ACC112 (cell line): ENCODE measurements at regions not wholly inside any gene's neighbourhood (a gene's known extent, or its start where the extent isn't known, plus 50 kb on each side); places are given as distances from the start of the nearest gene placed in this dataset.

Experiments used
- H2AFZ ChIP-seq: fragments of 200-600 bp; sonication (generic); one replicate; pipeline ENCODE4 v1.6.0; 2017; ENCODE audit warnings: antibody characterized with exemption, low read length; ENCODE audit not compliant: unreplicated experiment
- H3K27ac ChIP-seq: fragments of 200-600 bp; sonication (generic); 2 replicates; pipeline ENCODE4 v1.5.1; 2014; ENCODE audit warnings: low read depth, mild to moderate bottlenecking, antibody characterized with exemption, low read length, moderate library complexity
- H3K27me3 ChIP-seq: fragments of 200-600 bp; sonication (generic); 2 replicates; pipeline ENCODE4 v1.6.1; 2014; ENCODE audit warnings: mild to moderate bottlenecking, antibody characterized with exemption, low read length, moderate library complexity, mixed read lengths; ENCODE audit not compliant: insufficient read depth
- H3K36me3 ChIP-seq: fragments of 200-600 bp; sonication (generic); 2 replicates; pipeline ENCODE4 v1.6.1; 2016; ENCODE audit warnings: mild to moderate bottlenecking, antibody characterized with exemption, low read length, moderate library complexity, mixed read lengths; ENCODE audit not compliant: insufficient read depth
- H3K4me1 ChIP-seq: fragments of 200-600 bp; sonication (generic); one replicate; pipeline ENCODE4 v1.6.1; 2016; ENCODE audit warnings: low read length, mixed read lengths; ENCODE audit not compliant: insufficient read depth, unreplicated experiment, control insufficient read depth
- H3K4me3 ChIP-seq: fragments of 200-600 bp; sonication (generic); 2 replicates; pipeline ENCODE4 v1.5.1; 2014; ENCODE audit warnings: mild to moderate bottlenecking, low read depth, low read length
- H3K79me2 ChIP-seq: fragments of 200-600 bp; sonication (generic); one replicate; pipeline ENCODE4 v1.6.0; 2016; ENCODE audit warnings: low read length; ENCODE audit not compliant: control insufficient read depth, unreplicated experiment, insufficient read depth

DNA sequence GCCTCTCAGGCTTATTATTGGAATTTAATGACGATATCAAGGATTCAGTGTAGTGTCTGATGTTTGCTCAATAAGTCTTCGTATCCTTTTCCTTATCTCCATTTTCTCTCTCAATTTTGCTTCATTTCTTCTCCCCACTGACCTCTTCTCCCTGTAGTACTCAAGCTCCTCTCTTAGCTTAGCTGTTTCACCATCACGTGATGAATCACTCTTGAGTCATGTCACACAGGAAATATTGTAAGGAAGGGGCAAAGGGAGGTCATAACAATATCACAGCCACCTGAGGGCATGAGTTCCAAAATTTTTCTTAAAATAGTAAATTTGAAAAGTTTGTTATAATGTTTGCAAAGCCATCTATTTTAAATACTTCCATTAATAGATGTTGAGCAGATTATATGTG is 392.2 kb upstream of the MARCKS start:
- no peaks in the 10 kb centered on the region for H3K27me3 ChIP-seq
- peak overlapping the region; percentile 50 for H3K27ac ChIP-seq
- H3K4me1 ChIP-seq: peaks cover 17% of the 10 kb centered on the region
- no peaks in the 10 kb centered on the region for H3K79me2 ChIP-seq
- H3K36me3 ChIP-seq: no peaks in the 10 kb centered on the region
- peak overlapping the region; percentile 45; the same call in 1 of the 2 replicates for H3K4me3 ChIP-seq
- H2AFZ ChIP-seq: peak overlapping the region; percentile 57

DNA sequence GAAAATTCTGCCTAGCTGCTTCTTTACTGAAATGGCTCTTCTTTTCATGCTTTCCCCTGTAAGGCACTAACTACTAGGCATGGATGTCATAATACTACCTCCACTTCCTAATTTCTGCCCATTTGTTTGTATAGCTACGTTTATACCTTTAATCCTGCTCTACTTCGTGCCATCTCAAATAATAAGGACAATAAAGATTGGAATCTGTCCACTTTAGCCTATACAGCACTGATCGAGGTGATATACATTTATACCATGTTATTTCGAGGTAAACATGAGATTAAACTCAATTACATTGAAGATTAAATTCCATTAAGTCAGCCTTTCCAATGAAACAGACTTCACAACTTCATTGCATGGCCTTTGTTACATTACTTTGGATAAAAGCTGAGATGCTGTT is 390.6 kb upstream of the MARCKS start:
- Histone ChIP-seq H2AFZ (no peak overlapping the region), H3K4me3 (no peak overlapping the region), H3K36me3 (no peaks in the 10 kb centered on the region), H3K27ac (no peak overlapping the region), H3K79me2 (no peaks in the 10 kb centered on the region), H3K4me1 (peaks cover 21% of the 10 kb centered on the region), H3K27me3 (no peaks in the 10 kb centered on the region)

DNA sequence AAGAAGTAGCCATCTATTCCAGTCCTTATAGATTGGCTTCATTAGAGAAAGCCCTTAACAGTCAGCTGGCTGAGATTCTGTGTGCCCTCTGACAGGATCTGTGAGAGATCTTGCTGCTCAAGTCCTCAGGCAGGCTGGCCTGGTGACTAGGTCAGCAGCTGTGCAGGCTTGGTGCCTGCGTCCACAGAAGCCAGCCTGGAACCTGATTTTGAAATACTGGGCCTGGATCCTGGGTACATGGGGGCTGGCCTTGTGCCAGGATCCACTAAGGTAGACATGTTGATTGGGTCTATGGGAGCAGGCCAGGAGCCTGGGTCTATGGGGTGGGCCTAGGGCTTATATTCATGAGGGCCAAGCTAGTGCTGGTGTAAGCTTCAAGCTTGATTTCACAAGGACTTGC is 381.8 kb upstream of the MARCKS start:
- no peak overlapping the region for H3K4me3 ChIP-seq
- no peaks in the 10 kb centered on the region for H3K27me3 ChIP-seq
- no peaks in the 10 kb centered on the region for H3K36me3 ChIP-seq
- no peak overlapping the region for H3K27ac ChIP-seq
- no peak overlapping the region for H2AFZ ChIP-seq
- peaks cover 10% of the 10 kb centered on the region for H3K4me1 ChIP-seq
- no peaks in the 10 kb centered on the region for H3K79me2 ChIP-seq

DNA sequence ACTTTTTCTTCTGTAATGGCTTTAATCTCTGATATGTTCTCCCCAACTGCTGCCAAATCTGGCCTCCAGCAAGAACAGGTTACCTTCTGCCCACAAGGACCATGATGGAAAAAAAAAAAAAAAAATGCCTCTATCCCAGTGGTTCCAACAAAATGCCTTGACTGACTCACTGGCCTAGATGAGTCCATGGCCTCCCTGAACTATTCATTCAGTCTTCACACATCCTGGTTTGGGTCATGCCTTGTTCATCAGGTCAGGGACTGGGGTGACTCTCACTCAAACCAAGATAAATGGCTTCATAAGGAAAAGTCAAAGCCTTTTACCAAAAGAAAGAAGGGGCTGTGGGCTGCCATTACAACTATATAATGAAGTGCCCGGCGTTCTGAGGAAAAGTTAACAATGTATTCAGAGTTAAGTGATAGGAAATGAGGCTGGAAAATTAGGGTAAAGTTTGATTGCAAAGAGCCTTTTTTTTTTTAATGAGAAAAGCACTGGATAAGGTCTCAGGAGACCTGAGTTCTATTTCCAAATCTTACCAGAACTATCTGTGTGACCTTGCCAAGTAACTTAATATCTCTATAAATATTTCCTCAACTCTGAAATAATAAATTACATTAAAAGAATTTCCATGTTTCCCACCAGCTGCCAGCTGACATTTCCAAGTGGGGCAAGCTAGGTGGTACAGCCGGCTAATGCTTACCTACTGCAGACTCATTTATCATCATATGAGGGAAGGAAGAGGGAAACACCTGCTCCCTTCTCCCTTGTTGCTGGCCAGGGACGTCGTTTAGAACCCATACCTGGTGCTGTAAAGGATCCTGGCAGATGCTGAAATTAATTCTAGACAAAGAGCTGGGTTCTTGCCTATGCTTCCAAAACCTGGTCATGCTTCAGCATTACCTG is 380.0 kb upstream of the MARCKS start:
- no peaks in the 10 kb centered on the region for H3K79me2 ChIP-seq
- H3K4me1 ChIP-seq: peaks cover 9% of the 10 kb centered on the region
- no peak overlapping the region for H3K4me3 ChIP-seq
- H3K36me3 ChIP-seq: no peaks in the 10 kb centered on the region
- no peaks in the 10 kb centered on the region for H3K27me3 ChIP-seq
- no peak overlapping the region for H3K27ac ChIP-seq
- H2AFZ ChIP-seq: no peak overlapping the region

DNA sequence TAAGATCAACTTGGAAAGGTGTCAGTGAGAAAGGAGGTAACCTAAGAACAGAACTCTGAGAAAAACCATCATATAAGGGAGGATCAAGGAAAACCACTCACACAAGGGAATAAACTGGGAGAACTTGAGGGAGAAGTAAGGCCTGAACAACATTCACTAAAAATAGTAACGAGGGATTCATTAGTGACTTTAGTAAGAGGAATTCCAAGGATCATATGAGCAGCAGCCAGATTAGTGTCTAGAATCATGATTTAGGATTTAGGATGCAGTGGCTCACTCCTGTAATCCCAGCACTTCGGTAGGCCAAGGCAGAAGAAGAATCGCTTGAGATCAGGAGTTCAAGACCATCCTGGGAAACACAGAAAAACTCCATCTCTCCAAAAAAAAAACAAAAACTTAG is 376.5 kb upstream of the MARCKS start:
- H3K79me2 ChIP-seq: no peaks in the 10 kb centered on the region
- H2AFZ ChIP-seq: no peak overlapping the region
- no peak overlapping the region for H3K27ac ChIP-seq
- no peaks in the 10 kb centered on the region for H3K36me3 ChIP-seq
- H3K4me1 ChIP-seq: peaks cover 9% of the 10 kb centered on the region
- no peak overlapping the region for H3K4me3 ChIP-seq
- no peaks in the 10 kb centered on the region for H3K27me3 ChIP-seq

DNA sequence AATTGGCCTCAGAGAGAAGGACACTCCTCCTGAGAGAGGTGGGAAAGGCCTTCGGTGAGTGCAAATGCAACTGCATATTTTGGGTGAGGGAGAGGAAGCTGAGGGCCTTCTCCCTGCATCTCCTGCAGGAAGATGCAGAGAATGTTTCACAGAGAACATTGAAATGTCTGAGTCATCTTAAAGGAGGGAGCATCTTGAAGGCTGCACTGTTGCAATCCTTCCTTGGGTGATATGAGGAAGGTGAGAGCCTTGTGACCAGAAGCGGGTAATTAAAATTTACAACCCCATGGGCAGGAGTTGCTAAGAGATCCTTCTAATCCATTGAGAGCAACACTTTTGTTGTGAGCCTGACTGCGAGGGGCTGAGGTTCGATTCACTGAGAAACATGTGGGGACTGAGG is 375.7 kb upstream of the MARCKS start:
- no peak overlapping the region for H2AFZ ChIP-seq
- no peak overlapping the region for H3K4me3 ChIP-seq
- no peaks in the 10 kb centered on the region for H3K27me3 ChIP-seq
- H3K36me3 ChIP-seq: no peaks in the 10 kb centered on the region
- no peaks in the 10 kb centered on the region for H3K79me2 ChIP-seq
- H3K4me1 ChIP-seq: peaks cover 9% of the 10 kb centered on the region
- H3K27ac ChIP-seq: no peak overlapping the region

- Histone ChIP-seq H3K4me3 (no peak overlapping the region), H3K36me3 (no peaks in the 10 kb centered on the region), H2AFZ (no peak overlapping the region), H3K27ac (no peak overlapping the region), H3K4me1 (peaks cover 6% of the 10 kb centered on the region), H3K79me2 (no peaks in the 10 kb centered on the region), H3K27me3 (no peaks in the 10 kb centered on the region)
Observed at GRCh38 chr6:113481910-113482309, 375.2 kb upstream of the MARCKS start.

DNA sequence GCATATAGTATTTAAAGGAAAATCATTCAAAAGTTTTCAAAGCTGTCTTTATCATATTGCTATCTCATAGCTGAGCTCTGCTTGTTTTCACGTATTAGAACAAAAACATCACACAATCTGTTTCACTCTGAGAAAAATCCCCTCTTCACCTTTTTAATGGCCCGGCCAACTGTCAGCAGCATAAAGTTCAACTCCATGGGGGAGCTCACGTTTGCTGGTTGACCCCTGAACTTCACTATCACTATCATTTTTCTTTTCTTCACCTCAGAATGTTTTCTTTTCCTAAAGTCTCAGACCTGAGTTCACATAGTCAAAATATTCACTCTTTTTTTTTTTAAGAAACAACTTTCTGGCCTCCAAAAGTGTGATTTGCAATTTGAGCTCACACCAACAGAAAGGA is 374.4 kb upstream of the MARCKS start:
- Histone ChIP-seq H2AFZ (no peak overlapping the region), H3K27ac (no peak overlapping the region), H3K27me3 (no peaks in the 10 kb centered on the region), H3K4me1 (no peaks in the 10 kb centered on the region), H3K36me3 (no peaks in the 10 kb centered on the region), H3K79me2 (no peaks in the 10 kb centered on the region), H3K4me3 (no peak overlapping the region)

DNA sequence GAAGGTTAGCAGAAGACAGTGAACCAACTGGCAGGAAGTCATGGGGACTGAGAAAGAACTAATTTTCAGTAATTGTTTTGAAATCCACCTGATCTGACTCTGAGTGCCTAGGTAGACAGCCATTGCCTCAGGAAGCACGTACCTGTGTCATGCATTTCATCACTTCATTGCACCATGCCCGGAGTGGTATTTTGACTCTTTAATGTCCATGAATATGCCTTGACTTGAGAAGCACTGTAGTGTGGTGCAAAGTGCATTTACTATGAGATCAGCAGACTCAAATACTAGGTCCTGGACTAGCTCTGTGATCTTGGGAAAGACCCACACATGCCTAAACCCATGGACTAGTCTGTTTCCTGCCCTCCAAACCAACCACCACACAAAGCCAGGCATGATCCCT is 370.9 kb upstream of the MARCKS start:
- Histone ChIP-seq H3K4me3 (no peak overlapping the region), H3K4me1 (no peaks in the 10 kb centered on the region), H2AFZ (no peak overlapping the region), H3K27ac (no peak overlapping the region), H3K27me3 (no peaks in the 10 kb centered on the region), H3K79me2 (no peaks in the 10 kb centered on the region), H3K36me3 (no peaks in the 10 kb centered on the region)

GRCh38 chr6:113487489-113488058 is 369.6 kb upstream of the MARCKS start:
- no peaks in the 10 kb centered on the region for H3K79me2 ChIP-seq
- H3K36me3 ChIP-seq: no peaks in the 10 kb centered on the region
- H3K4me3 ChIP-seq: no peak overlapping the region
- H3K27ac ChIP-seq: no peak overlapping the region
- H3K4me1 ChIP-seq: no peaks in the 10 kb centered on the region
- no peaks in the 10 kb centered on the region for H3K27me3 ChIP-seq
- no peak overlapping the region for H2AFZ ChIP-seq

DNA sequence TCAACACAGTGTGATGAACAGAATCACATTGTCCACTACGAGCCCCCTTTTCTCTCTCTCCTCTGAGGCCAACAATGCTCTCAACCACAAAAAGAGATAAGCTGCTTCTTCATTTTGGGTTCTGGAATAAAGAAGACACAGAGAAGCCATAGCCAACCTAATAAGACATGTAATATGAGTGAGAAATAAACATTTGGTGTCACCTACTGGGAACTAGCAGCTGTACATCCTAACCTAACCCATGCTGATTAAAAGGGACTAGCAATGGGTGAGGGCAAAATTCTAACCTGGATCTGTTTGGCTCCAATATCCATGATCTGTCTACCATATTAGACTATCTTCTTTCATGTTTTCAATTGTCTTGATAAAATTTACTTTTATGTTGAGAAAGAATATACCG is 369.1 kb upstream of the MARCKS start:
- Histone ChIP-seq H2AFZ (no peak overlapping the region), H3K4me3 (no peak overlapping the region), H3K36me3 (no peaks in the 10 kb centered on the region), H3K27me3 (no peaks in the 10 kb centered on the region), H3K27ac (no peak overlapping the region), H3K79me2 (no peaks in the 10 kb centered on the region), H3K4me1 (no peaks in the 10 kb centered on the region)
